Coronary artery (tissue), 2 donors: ENCODE measurements at regions not wholly inside any gene's neighbourhood (a gene's known extent, or its start where the extent isn't known, plus 50 kb on each side); places are given as distances from the start of the nearest gene placed in this dataset.
A peak's percentile ranks its signal among the peaks of the same experiment; 100 is the strongest.

Experiments used
- DNase-seq: peaks from one replicate; pipeline ENCODE4 v3.0.0-alpha.2; 2017; ENCODE audit warnings: low spot score
- H3K27ac ChIP-seq, 2 donors: fragments of 200-600 bp; sonication (generic); one replicate each; pipeline ENCODE4 v1.5.1; 2016 to 2019
- H3K4me3 ChIP-seq: fragments of 200-600 bp; sonication (generic); 2 replicates; pipeline ENCODE4 v1.5.1; 2016; ENCODE audit warnings: mild to moderate bottlenecking, moderate library complexity
- CTCF ChIP-seq: fragments of 200-600 bp; sonication (generic); IDR thresholded peaks from one replicate; pipeline ENCODE4 v1.5.1; 2019; ENCODE audit warnings: antibody characterized with exemption

GRCh38 chr9:88826181-88826580 lies 165.1 kb upstream of the S1PR3 start:
- H3K4me3 ChIP-seq = no peak overlapping the region
- no peak for TF ChIP-seq CTCF

GRCh38 chr9:88826771-88827181 lies 164.5 kb upstream of the S1PR3 start:
- no peak for DNase-seq
- Histone ChIP-seq H3K27ac (no peak overlapping the region), H3K4me3 (no peak overlapping the region)
- no peak for TF ChIP-seq CTCF

More at GRCh38 chr9:88826181-88826580, 165.1 kb upstream of the S1PR3 start:
- DNase-seq = no peak
- H3K27ac ChIP-seq = no peak overlapping the region

- no peak for TF ChIP-seq CTCF
- DNase-seq = no peak
- Histone ChIP-seq H3K27ac (peak overlapping the region in 1 of 2 donors; percentile 29), H3K4me3 (no peak overlapping the region)
Measured at GRCh38 chr9:88828018-88828417, 163.2 kb upstream of the S1PR3 start.

GRCh38 chr9:88828492-88828974 lies 162.7 kb upstream of the S1PR3 start:
- peak overlapping the region; percentile 22 for H3K4me3 ChIP-seq
- no peak for TF ChIP-seq CTCF
- peak overlapping the region in 1 of 2 donors; percentile 29 for H3K27ac ChIP-seq
- no peak for DNase-seq

- no peak for TF ChIP-seq CTCF
- no peak overlapping the region for H3K27ac ChIP-seq
- H3K4me3 ChIP-seq = no peak overlapping the region
- no peak for DNase-seq
Measured at GRCh38 chr9:88829276-88829675, 162.0 kb upstream of the S1PR3 start.

- no peak overlapping the region for H3K4me3 ChIP-seq
- no peak for TF ChIP-seq CTCF
- H3K27ac ChIP-seq = no peak overlapping the region
- no peak for DNase-seq
Measured at GRCh38 chr9:88831713-88832407, 159.4 kb upstream of the S1PR3 start.

DNA sequence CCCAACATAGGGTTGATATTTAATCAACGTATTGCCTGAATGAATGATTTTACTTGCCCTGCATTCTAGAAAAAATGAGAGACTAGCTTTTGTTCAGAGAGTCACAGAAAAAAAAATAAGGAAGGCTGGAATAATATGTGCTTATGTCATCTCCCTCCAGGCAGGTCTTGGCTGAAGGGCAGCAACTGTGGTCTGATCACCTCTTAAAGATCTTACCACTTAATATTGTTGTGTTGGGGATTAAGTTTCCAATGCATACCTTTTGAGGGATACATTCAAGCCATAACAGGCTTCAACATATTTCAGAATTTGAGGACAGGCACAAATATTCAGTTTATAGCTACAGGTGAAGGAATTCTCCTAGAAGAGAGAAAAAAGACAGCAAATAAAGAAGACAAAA lies 157.3 kb upstream of the S1PR3 start:
- TF ChIP-seq CTCF = no peak
- Histone ChIP-seq H3K4me3 (no peak overlapping the region), H3K27ac (no peak overlapping the region)
- no peak for DNase-seq
